ENCODE measurements at regions not wholly inside any gene's neighbourhood (a gene's known extent, or its start where the extent isn't known, plus 50 kb on each side); places are given as distances from the start of the nearest gene placed in this dataset.

DNA sequence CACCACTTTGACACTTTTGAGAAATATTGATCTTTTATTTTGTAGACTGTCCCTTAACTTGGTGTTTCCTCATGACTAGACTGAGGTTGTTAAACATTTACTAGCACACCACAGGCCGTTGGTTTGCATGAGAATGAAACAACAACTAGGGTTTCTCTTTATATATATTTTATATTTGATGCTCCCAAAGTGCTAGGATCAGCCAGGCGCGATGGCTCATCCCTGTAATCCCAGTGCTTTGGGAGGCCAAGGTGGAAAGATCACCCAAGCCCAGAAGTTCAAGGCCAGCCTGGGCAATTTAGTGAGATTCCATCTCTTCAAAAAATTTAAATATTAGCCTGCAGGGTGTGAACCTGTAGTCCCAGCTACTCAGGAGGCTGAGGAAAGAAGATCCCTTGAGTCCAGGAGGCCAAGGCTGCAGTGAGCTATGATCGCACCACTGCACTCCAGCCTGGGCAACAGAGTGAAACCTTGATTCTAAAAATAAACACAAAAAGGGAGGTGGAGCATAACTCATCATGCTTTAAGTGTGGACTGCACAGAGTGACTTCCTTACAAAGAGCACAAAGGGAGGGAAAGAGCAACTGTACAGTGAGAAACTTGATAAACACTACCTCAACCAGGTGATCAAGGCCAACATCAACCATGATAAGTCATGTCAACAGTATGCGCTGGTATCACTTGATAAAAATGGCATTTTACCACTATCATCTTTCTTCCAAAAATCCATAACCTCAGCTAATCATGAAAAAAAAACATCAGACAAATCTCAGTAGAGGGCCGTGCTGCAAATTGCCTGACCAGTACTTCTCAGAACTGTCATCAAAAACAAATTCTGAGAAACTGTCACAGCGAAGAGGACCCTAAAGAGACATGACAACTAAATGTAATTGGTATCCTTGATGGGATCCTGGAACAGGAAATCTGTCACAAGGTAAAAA lies 72.8 kb upstream of the ATF7IP2 start:
- Histone ChIP-seq H3K27ac (no peak overlapping the region), H3K27me3 (no peaks in the 10 kb centered on the region), H3K9me3 (replicated peaks in 1 of 3) (no peaks in the 10 kb centered on the region), H3K4me3 (no peak overlapping the region), H3K36me3 (replicated peaks in 1 of 2) (no peaks in the 10 kb centered on the region), H3K4me1 (replicated peaks in 1 of 2) (no peaks in the 10 kb centered on the region)
- TF ChIP-seq POLR2A (IDR thresholded peaks at IDR 0.05) = no peak
- TF ChIP-seq, protein P1, sequence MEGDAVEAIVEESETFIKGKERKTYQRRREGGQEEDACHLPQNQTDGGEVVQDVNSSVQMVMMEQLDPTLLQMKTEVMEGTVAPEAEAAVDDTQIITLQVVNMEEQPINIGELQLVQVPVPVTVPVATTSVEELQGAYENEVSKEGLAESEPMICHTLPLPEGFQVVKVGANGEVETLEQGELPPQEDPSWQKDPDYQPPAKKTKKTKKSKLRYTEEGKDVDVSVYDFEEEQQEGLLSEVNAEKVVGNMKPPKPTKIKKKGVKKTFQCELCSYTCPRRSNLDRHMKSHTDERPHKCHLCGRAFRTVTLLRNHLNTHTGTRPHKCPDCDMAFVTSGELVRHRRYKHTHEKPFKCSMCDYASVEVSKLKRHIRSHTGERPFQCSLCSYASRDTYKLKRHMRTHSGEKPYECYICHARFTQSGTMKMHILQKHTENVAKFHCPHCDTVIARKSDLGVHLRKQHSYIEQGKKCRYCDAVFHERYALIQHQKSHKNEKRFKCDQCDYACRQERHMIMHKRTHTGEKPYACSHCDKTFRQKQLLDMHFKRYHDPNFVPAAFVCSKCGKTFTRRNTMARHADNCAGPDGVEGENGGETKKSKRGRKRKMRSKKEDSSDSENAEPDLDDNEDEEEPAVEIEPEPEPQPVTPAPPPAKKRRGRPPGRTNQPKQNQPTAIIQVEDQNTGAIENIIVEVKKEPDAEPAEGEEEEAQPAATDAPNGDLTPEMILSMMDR (IDR thresholded peaks at IDR 0.05) = no peak
- 60 to 67% (median 63%) methylated on average over 7 of the region's 7 CpGs for WGBS, 4 donors
- intact Hi-C loops (cut with DNase I) = loop anchor here in 1 of 2 donors (5.0 kb wide), 1 partner anchor 199 kb away; no protein-coding TSS in a partner anchor
- peak in 2 of 7 donors; percentile 33 to 35 for DNase-seq

DNA sequence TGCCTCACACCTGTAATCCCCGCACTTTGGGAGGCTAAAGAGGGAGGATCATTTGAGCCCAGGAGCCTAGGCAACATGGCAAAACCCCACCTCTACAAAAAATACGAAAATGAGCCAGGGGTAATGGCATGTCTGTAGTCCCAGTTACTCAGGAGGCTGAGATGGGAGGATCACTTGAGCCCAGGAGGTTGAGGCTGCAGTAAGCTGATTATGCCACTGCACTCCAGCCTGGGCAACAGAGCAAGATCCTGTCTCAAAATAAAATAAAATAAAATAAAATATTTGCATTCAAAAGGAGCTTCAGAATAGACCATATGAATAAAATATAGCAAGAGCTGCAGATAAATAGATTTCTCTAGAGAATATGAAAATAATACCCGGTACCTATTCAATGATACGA lies 71.5 kb upstream of the ATF7IP2 start:
- WGBS, 4 donors = 79 to 88% (median 81%) methylated on average over 4 of the region's 4 CpGs
- no peaks in the 10 kb centered on the region for H3K9me3 ChIP-seq (replicated peaks in 1 of 3)
- no peaks in the 10 kb centered on the region for H3K36me3 ChIP-seq (replicated peaks in 1 of 2)
- no peak overlapping the region for H3K27ac ChIP-seq
- no peaks in the 10 kb centered on the region for H3K27me3 ChIP-seq
- DNase-seq = peak in 1 of 7 donors; percentile 10
- no peak for TF ChIP-seq POLR2A (IDR thresholded peaks at IDR 0.05)
- TF ChIP-seq, protein P1 (IDR thresholded peaks at IDR 0.05) = no peak
- H3K4me1 ChIP-seq (replicated peaks in 1 of 2) = no peaks in the 10 kb centered on the region
- intact Hi-C loops (cut with DNase I) = loop anchor here in 1 of 2 donors (5.0 kb wide), 1 partner anchor 198 kb away; no protein-coding TSS in a partner anchor
- H3K4me3 ChIP-seq = no peak overlapping the region

DNA sequence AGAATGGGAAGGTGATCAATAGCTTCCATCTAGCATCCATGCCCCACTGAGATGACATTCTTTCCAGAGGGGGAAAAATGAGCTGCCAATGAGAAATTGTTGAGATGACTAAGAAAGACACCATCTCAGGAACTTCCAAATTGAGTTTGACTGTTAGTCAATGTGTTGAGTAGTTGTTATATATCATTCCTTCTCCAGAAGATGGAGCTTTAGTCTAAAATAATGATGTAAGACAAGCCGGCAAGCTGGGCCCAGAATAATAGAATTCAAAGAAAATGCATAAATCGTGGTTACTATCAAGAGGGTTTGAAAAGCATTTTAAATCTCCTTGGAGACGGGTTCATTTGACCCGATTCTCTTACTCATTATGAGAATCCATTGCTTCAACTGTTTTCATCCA lies 71.0 kb upstream of the ATF7IP2 start:
- peak in 1 of 7 donors; percentile 47 for DNase-seq
- no peaks in the 10 kb centered on the region for H3K4me1 ChIP-seq (replicated peaks in 1 of 2)
- intact Hi-C loops (cut with DNase I) = loop anchor here (5.0 kb wide), 2 partner anchors 192 to 197 kb away; no protein-coding TSS in a partner anchor
- H3K4me3 ChIP-seq = no peak overlapping the region
- H3K9me3 ChIP-seq (replicated peaks in 1 of 3) = no peaks in the 10 kb centered on the region
- no peak overlapping the region for H3K27ac ChIP-seq
- TF ChIP-seq POLR2A (IDR thresholded peaks at IDR 0.05) = no peak
- TF ChIP-seq, protein P1 (IDR thresholded peaks at IDR 0.05) = peak in 5 of 6 experiments; percentile 23 to 51 (median 39)
- WGBS, 4 donors = 10 to 24% (median 12%) methylated on average over 4 of the region's 4 CpGs
- H3K27me3 ChIP-seq = no peaks in the 10 kb centered on the region
- no peaks in the 10 kb centered on the region for H3K36me3 ChIP-seq (replicated peaks in 1 of 2)

DNA sequence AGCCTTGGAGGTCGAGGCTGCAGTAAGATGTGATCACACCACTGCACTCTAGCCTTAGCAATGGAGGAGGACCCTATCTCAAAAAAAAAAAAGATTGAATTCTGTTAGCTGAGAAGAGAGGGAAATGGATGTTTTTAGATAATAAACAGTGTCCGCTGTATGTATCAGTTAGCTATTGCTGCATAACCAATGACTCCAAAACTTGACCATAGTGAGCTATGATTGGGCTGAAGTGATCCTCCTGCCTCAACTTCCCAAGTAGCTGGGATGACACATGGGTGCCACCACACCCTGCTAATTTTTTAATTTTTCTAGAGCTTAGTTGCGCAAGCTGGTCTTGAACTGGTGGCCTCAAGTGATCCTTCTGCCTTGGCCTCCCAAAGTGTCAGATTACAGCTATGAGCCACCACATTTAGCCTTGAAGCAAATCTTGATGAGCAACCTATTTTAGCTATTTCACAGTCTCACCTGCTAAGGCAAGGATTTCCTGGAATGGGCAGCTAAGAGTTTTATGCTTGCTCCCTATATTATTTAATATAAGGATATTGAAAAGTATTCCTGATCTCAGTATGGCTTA lies 68.3 kb upstream of the ATF7IP2 start:
- 94 to 98% (median 95%) methylated on average over 3 of the region's 3 CpGs for WGBS, 4 donors
- H3K4me3 ChIP-seq = no peak overlapping the region
- no peak overlapping the region for H3K27ac ChIP-seq
- no peaks in the 10 kb centered on the region for H3K36me3 ChIP-seq (replicated peaks in 1 of 2)
- H3K4me1 ChIP-seq (replicated peaks in 1 of 2) = no peaks in the 10 kb centered on the region
- TF ChIP-seq POLR2A (IDR thresholded peaks at IDR 0.05) = no peak
- intact Hi-C loops (cut with DNase I) = loop anchor here in 1 of 2 donors (5.0 kb wide), 1 partner anchor 190 kb away; no protein-coding TSS in a partner anchor
- no peaks in the 10 kb centered on the region for H3K9me3 ChIP-seq (replicated peaks in 1 of 3)
- DNase-seq = no peak
- no peaks in the 10 kb centered on the region for H3K27me3 ChIP-seq
